H9 (cell line): ENCODE measurements at regions not wholly inside any gene's neighbourhood (a gene's known extent, or its start where the extent isn't known, plus 50 kb on each side); places are given as distances from the start of the nearest gene placed in this dataset.

Source experiments
- DNase-seq: peaks from one replicate; pipeline ENCODE4 v3.0.0-alpha.2; 2017
- H2AFZ ChIP-seq: one replicate; pipeline ENCODE4 v1.6.1; 2013; ENCODE audit warnings: mild to moderate bottlenecking, low read length, control low read depth, moderate library complexity
- H2AK5ac ChIP-seq: 2 replicates; pipeline ENCODE4 v1.6.1; 2013; ENCODE audit warnings: low read length, control low read depth, mixed read lengths; ENCODE audit not compliant: insufficient read length
- H2BK120ac ChIP-seq: one replicate; pipeline ENCODE4 v1.6.1; 2013; ENCODE audit warnings: low read depth, mild to moderate bottlenecking, low read length, control low read depth, inconsistent platforms; ENCODE audit not compliant: poor library complexity, severe bottlenecking
- H2BK12ac ChIP-seq: 2 replicates; pipeline ENCODE4 v1.6.1; 2013; ENCODE audit warnings: low read length, control low read depth, mixed read lengths, low read depth; ENCODE audit not compliant: insufficient read length
- H2BK15ac ChIP-seq: 2 replicates; pipeline ENCODE4 v1.6.1; 2013; ENCODE audit warnings: low read depth, low read length, control low read depth
- H2BK20ac ChIP-seq: one replicate; pipeline ENCODE4 v1.6.1; 2013; ENCODE audit warnings: low read depth, mild to moderate bottlenecking, low read length, control low read depth, inconsistent platforms; ENCODE audit not compliant: poor library complexity, severe bottlenecking
- H2BK5ac ChIP-seq: 2 replicates; pipeline ENCODE4 v1.6.1; 2013; ENCODE audit warnings: low read length, control low read depth, mixed read lengths; ENCODE audit not compliant: insufficient read length
- H3K14ac ChIP-seq: 2 replicates; pipeline ENCODE4 v1.6.1; 2013; ENCODE audit warnings: low read length, control low read depth; ENCODE audit not compliant: insufficient read depth
- H3K18ac ChIP-seq: 2 replicates; pipeline ENCODE4 v1.6.1; 2013; ENCODE audit warnings: low read depth, mild to moderate bottlenecking, mixed read lengths, low read length, control low read depth; ENCODE audit not compliant: insufficient read length
- H3K23ac ChIP-seq: 2 replicates; pipeline ENCODE4 v1.6.1; 2013; ENCODE audit warnings: low read length, control low read depth, mixed read lengths, low read depth; ENCODE audit not compliant: insufficient read length
- H3K23me2 ChIP-seq: 2 replicates; pipeline ENCODE4 v1.6.1; 2013; ENCODE audit warnings: low read depth, mild to moderate bottlenecking, mixed read lengths, low read length, control low read depth; ENCODE audit not compliant: insufficient read length, poor library complexity, severe bottlenecking
- H3K27ac ChIP-seq: 2 replicates; pipeline ENCODE4 v1.5.1; 2013; ENCODE audit warnings: low read length, control low read depth, mixed read lengths, low read depth; ENCODE audit not compliant: insufficient read length
- H3K27me3 ChIP-seq: 2 replicates; pipeline ENCODE4 v1.6.1; 2013; ENCODE audit warnings: low read length, control low read depth, inconsistent platforms; ENCODE audit not compliant: insufficient read depth
- H3K4ac ChIP-seq: 2 replicates; pipeline ENCODE4 v1.6.1; 2013; ENCODE audit warnings: low read depth, mild to moderate bottlenecking, control low read depth, inconsistent platforms, low read length, moderate library complexity
- H3K4me1 ChIP-seq: 2 replicates; pipeline ENCODE4 v1.6.1; 2013; ENCODE audit warnings: low read length, control low read depth, inconsistent platforms; ENCODE audit not compliant: insufficient read depth
- H3K4me2 ChIP-seq: 2 replicates; pipeline ENCODE4 v1.6.1; 2013; ENCODE audit warnings: low read length, control low read depth, mixed read lengths; ENCODE audit not compliant: insufficient read length, insufficient read depth
- H3K56ac ChIP-seq: 2 replicates; pipeline ENCODE4 v1.6.1; 2013; ENCODE audit warnings: low read depth, mild to moderate bottlenecking, mixed read lengths, low read length, control low read depth; ENCODE audit not compliant: insufficient read length
- H3K79me1 ChIP-seq: 2 replicates; pipeline ENCODE4 v1.6.1; 2013; ENCODE audit warnings: low read depth, mild to moderate bottlenecking, moderate library complexity, low read length, control low read depth, inconsistent platforms; ENCODE audit not compliant: insufficient read depth, poor library complexity, severe bottlenecking
- H3K79me2 ChIP-seq: 2 replicates; pipeline ENCODE4 v1.6.1; 2013; ENCODE audit warnings: low read length, control low read depth, inconsistent platforms; ENCODE audit not compliant: insufficient read depth
- H3K9ac ChIP-seq: 2 replicates; pipeline ENCODE4 v1.6.1; 2013; ENCODE audit warnings: low read length, control low read depth, mixed read lengths; ENCODE audit not compliant: insufficient read length; ENCODE audit errors: extremely low read depth
- H3K9me3 ChIP-seq: one replicate; pipeline ENCODE4 v1.6.1; 2013; ENCODE audit warnings: low read depth, low read length, inconsistent platforms; ENCODE audit not compliant: control insufficient read depth
- H3T11ph ChIP-seq: one replicate; pipeline ENCODE4 v1.6.1; 2013; ENCODE audit warnings: mild to moderate bottlenecking, low read length, control low read depth, inconsistent platforms
- H4K20me1 ChIP-seq: one replicate; pipeline ENCODE4 v1.6.1; 2013; ENCODE audit not compliant: control insufficient read depth, insufficient read length, insufficient read depth
- H4K5ac ChIP-seq: 2 replicates; pipeline ENCODE4 v1.6.1; 2013; ENCODE audit warnings: low read depth, mild to moderate bottlenecking, mixed read lengths, low read length, control low read depth; ENCODE audit not compliant: insufficient read length
- H4K8ac ChIP-seq: replicated peaks from 2 replicates; pipeline ENCODE4 v1.6.1; 2013; ENCODE audit warnings: low read length, control low read depth, mixed read lengths, low read depth; ENCODE audit not compliant: insufficient read length
- H4K91ac ChIP-seq: 2 replicates; pipeline ENCODE4 v1.6.1; 2013; ENCODE audit warnings: low read depth, mild to moderate bottlenecking, moderate library complexity, mixed read lengths, low read length, control low read depth; ENCODE audit not compliant: insufficient read length
- H3K27ac Mint-ChIP-seq, 3 experiments: 2 replicates in 2 of 3; 3 replicates in 1 of 3; pipeline ENCODE4 v1.8.0; 2020 to 2021; ENCODE audit warnings: mixed read lengths in 3 of 3, mild to moderate bottlenecking in 1 of 3, moderate library complexity in 1 of 3
- H3K27me3 Mint-ChIP-seq: 2 replicates; pipeline ENCODE4 v1.8.0; 2021; ENCODE audit warnings: low read depth, mild to moderate bottlenecking, moderate library complexity, mixed read lengths
- H3K36me3 Mint-ChIP-seq, 3 experiments: 2 replicates in 2 of 3; 3 replicates in 1 of 3; pipeline ENCODE4 v1.8.0; 2020 to 2021; ENCODE audit warnings: low read depth in 3 of 3, mixed read lengths in 3 of 3; ENCODE audit not compliant: insufficient read depth in 1 of 3
- H3K4me1 Mint-ChIP-seq, 2 experiments: 2 replicates each; pipeline ENCODE4 v1.8.0; 2020; ENCODE audit warnings: mixed read lengths in 2 of 2
- H3K4me3 Mint-ChIP-seq, 2 experiments: 2 replicates in 1 of 2; 3 replicates in 1 of 2; pipeline ENCODE4 v1.8.0; 2020 to 2021; ENCODE audit warnings: mild to moderate bottlenecking in 2 of 2, mixed read lengths in 2 of 2, moderate library complexity in 1 of 2
- H3K9me3 Mint-ChIP-seq, 2 experiments: 2 replicates in 1 of 2; 3 replicates in 1 of 2; pipeline ENCODE4 v1.8.0; 2020; ENCODE audit warnings: mild to moderate bottlenecking in 2 of 2, mixed read lengths in 2 of 2, moderate library complexity in 1 of 2
- WGBS: extraction: QIAGEN DNeasy Blood & Tissue Kit; methylation state at CpG from one replicate; pipeline ENCODE4 v1.1.7; 2013; ENCODE audit warnings: missing lambda C conversion rate, low lambda C conversion rate, mixed read lengths; ENCODE audit not compliant: insufficient read length; ENCODE audit errors: extremely low coverage; 5-methylcytosine and 5-hydroxymethylcytosine counted together
- TF ChIP-seq, protein P1 (sequence below): fragments of 200-600 bp; sonication (generic); conservative IDR thresholded peaks from 3 replicates; pipeline ENCODE4 v1.8.0; 2021; ENCODE audit warnings: antibody characterized with exemption, mild to moderate bottlenecking

DNA sequence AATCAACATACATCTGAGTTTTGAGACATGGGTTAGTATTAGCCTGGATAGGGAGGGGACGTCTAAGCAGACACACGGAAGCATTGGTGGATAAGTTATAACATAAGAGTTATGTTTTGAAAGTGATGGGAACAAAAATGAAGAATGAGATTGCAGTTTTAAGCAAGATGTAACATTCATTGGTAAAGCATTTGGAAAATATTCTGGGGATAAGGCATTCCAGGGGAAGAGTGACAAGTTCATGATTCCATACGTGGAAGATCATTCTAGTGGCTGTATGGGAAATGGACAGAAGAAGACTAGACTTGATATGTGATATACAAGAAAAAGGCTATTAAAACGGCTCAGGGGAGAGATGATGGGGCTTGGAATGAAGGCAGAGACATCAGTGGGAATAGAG, 632.9 kb downstream of the CDH8 start:
- Mint-ChIP-seq H3K4me3 (no peak overlapping the region), H3K9me3 (no peaks in the 10 kb centered on the region), H3K27ac (no peak overlapping the region), H3K4me1 (no peaks in the 10 kb centered on the region), H3K27me3 (no peaks in the 10 kb centered on the region), H3K36me3 (no peaks in the 10 kb centered on the region)
- Histone ChIP-seq H2BK120ac (no peak overlapping the region), H4K20me1 (no peaks in the 10 kb centered on the region), H3K4me2 (no peak overlapping the region), H3K27me3 (no peaks in the 10 kb centered on the region), H4K91ac (no peak overlapping the region), H4K8ac (no peak overlapping the region), H2BK20ac (no peak overlapping the region), H3K4ac (no peak overlapping the region), H3K4me1 (no peaks in the 10 kb centered on the region), H3K79me1 (no peaks in the 10 kb centered on the region), H2BK5ac (no peak overlapping the region), H2BK15ac (no peak overlapping the region), H3T11ph (no peak overlapping the region), H3K56ac (no peak overlapping the region), H2AK5ac (no peak overlapping the region), H2BK12ac (no peak overlapping the region), H4K5ac (no peak overlapping the region), H3K79me2 (no peaks in the 10 kb centered on the region), H2AFZ (no peak overlapping the region), H3K23ac (no peak overlapping the region), H3K27ac (no peak overlapping the region), H3K18ac (no peak overlapping the region), H3K23me2 (no peaks in the 10 kb centered on the region), H3K9ac (no peak overlapping the region), H3K9me3 (no peaks in the 10 kb centered on the region), H3K14ac (no peak overlapping the region)
- no peak for DNase-seq
- TF ChIP-seq, protein P1, sequence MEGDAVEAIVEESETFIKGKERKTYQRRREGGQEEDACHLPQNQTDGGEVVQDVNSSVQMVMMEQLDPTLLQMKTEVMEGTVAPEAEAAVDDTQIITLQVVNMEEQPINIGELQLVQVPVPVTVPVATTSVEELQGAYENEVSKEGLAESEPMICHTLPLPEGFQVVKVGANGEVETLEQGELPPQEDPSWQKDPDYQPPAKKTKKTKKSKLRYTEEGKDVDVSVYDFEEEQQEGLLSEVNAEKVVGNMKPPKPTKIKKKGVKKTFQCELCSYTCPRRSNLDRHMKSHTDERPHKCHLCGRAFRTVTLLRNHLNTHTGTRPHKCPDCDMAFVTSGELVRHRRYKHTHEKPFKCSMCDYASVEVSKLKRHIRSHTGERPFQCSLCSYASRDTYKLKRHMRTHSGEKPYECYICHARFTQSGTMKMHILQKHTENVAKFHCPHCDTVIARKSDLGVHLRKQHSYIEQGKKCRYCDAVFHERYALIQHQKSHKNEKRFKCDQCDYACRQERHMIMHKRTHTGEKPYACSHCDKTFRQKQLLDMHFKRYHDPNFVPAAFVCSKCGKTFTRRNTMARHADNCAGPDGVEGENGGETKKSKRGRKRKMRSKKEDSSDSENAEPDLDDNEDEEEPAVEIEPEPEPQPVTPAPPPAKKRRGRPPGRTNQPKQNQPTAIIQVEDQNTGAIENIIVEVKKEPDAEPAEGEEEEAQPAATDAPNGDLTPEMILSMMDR = no peak
- WGBS = no CpG with 5 or more reads among the region's 4 CpGs
